ENCODE measurements at regions not wholly inside any gene's neighbourhood (a gene's known extent, or its start where the extent isn't known, plus 50 kb on each side); places are given as distances from the start of the nearest gene placed in this dataset.
"Not testable (repeated sequence)": the region's sequence is repeated elsewhere in the genome, so short reads cannot be mapped to it uniquely, and the experiment has no call there.

DNA sequence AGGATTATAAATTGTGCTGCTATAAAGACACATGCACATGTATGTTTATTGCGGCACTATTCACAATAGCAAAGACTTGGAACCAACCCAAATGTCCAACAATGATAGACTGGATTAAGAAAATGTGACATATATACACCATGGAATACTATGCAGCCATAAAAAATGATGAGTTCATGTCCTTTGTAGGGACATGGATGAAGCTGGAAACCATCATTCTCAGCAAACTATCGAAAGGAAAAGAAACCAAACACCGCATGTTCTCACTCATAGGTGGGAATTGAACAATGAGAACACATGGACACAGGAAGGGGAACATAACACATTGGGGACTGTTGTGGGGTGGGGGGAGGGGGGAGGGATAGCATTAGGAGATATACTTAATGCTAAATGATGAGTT lies 67.8 kb upstream of the ETV3 start:
- TF ChIP-seq POLR2A, CTCF (IDR thresholded peaks at IDR 0.05): not testable (repeated sequence)

Measured in testis (tissue), 2 donors.